ENCODE measurements at regions not wholly inside any gene's neighbourhood (a gene's known extent, or its start where the extent isn't known, plus 50 kb on each side); places are given as distances from the start of the nearest gene placed in this dataset.
"Not testable (repeated sequence)": the region's sequence is repeated elsewhere in the genome, so short reads cannot be mapped to it uniquely, and the experiment has no call there.

- DNase-seq: not testable (repeated sequence)
Observed at GRCh38 chr9:67112148-67112547, 119.8 kb upstream of the SPATA31A3 start.

- not testable (repeated sequence) for DNase-seq
Observed at GRCh38 chr9:67111733-67112132, 119.4 kb upstream of the SPATA31A3 start.

- DNase-seq: not testable (repeated sequence)
Observed at GRCh38 chr9:67109859-67110258, 117.5 kb upstream of the SPATA31A3 start.

GRCh38 chr9:67106659-67107058 is 114.3 kb upstream of the SPATA31A3 start:
- not testable (repeated sequence) for DNase-seq

GRCh38 chr9:67102506-67103276 is 110.3 kb upstream of the SPATA31A3 start:
- DNase-seq: not testable (repeated sequence)

GRCh38 chr9:67091104-67091503 is 98.8 kb upstream of the SPATA31A3 start:
- not testable (repeated sequence) for DNase-seq

GRCh38 chr9:67086862-67087261 is 94.5 kb upstream of the SPATA31A3 start:
- not testable (repeated sequence) for DNase-seq

GRCh38 chr9:67066140-67066539 is 73.8 kb upstream of the SPATA31A3 start:
- DNase-seq: not testable (repeated sequence)

- DNase-seq: not testable (repeated sequence)
Observed at GRCh38 chr9:67058898-67059715, 66.8 kb upstream of the SPATA31A3 start.

Data from CD4-positive, alpha-beta T cell treated with Interferon alpha-2 for 1 hour (primary cell).